MM.1S (cell line): ENCODE measurements at regions not wholly inside any gene's neighbourhood (a gene's known extent, or its start where the extent isn't known, plus 50 kb on each side); places are given as distances from the start of the nearest gene placed in this dataset.

Experiments
- DNase-seq: peaks from one replicate; pipeline ENCODE4 v3.0.0-alpha.2; 2015
- H2AFZ ChIP-seq: fragments of 300-600 bp; sonication (generic); 2 replicates; pipeline ENCODE4 v1.6.0; 2016; ENCODE audit warnings: antibody characterized with exemption, low read length
- H3F3A ChIP-seq: fragments of 300-600 bp; sonication (generic); 2 replicates; pipeline ENCODE4 v1.6.1; 2016; ENCODE audit warnings: mild to moderate bottlenecking, antibody characterized with exemption, low read length, moderate library complexity, mixed read lengths; ENCODE audit not compliant: insufficient read depth
- H3K27ac ChIP-seq: fragments of 300-600 bp; sonication (generic); 2 replicates; pipeline ENCODE4 v1.5.1; 2016; ENCODE audit warnings: mild to moderate bottlenecking, low read length
- H3K27me3 ChIP-seq: fragments of 300-600 bp; sonication (generic); replicated peaks from 2 replicates; pipeline ENCODE4 v1.6.0; 2016; ENCODE audit warnings: low read length; ENCODE audit not compliant: insufficient read depth
- H3K36me3 ChIP-seq: fragments of 300-600 bp; sonication (generic); replicated peaks from 2 replicates; pipeline ENCODE4 v1.6.1; 2016; ENCODE audit warnings: mild to moderate bottlenecking, low read length, mixed read lengths; ENCODE audit not compliant: insufficient read depth
- H3K4me1 ChIP-seq: fragments of 300-600 bp; sonication (generic); 2 replicates; pipeline ENCODE4 v1.6.1; 2016; ENCODE audit warnings: low read length, mixed read lengths
- H3K4me2 ChIP-seq: fragments of 300-600 bp; sonication (generic); 2 replicates; pipeline ENCODE4 v1.6.0; 2016; ENCODE audit warnings: low read depth, low read length
- H3K4me3 ChIP-seq: fragments of 300-600 bp; sonication (generic); 2 replicates; pipeline ENCODE4 v1.5.1; 2016; ENCODE audit warnings: low read length, mixed read lengths
- H3K79me2 ChIP-seq: fragments of 300-600 bp; sonication (generic); 2 replicates; pipeline ENCODE4 v1.6.1; 2016; ENCODE audit warnings: mixed run types, low read length, mixed read lengths
- H3K9ac ChIP-seq: fragments of 300-600 bp; sonication (generic); 2 replicates; pipeline ENCODE4 v1.6.1; 2016; ENCODE audit warnings: low read length, mixed read lengths
- H3K9me2 ChIP-seq: fragments of 300-600 bp; sonication (generic); replicated peaks from 2 replicates; pipeline ENCODE4 v1.6.1; 2016; ENCODE audit warnings: mild to moderate bottlenecking, low read length, mixed read lengths; ENCODE audit not compliant: insufficient read depth
- H3K9me3 ChIP-seq: fragments of 300-600 bp; sonication (generic); replicated peaks from 2 replicates; pipeline ENCODE4 v1.6.1; 2016; ENCODE audit warnings: mild to moderate bottlenecking, low read length, mixed read lengths; ENCODE audit not compliant: insufficient read depth
- H4K20me1 ChIP-seq: fragments of 300-600 bp; sonication (generic); 2 replicates; pipeline ENCODE4 v1.6.1; 2016; ENCODE audit warnings: mild to moderate bottlenecking, low read length, moderate library complexity, mixed read lengths; ENCODE audit not compliant: insufficient read depth
- EZH2 ChIP-seq: fragments of 300-600 bp; sonication (generic); optimal IDR thresholded peaks from 2 replicates; pipeline ENCODE3; 2017; ENCODE audit warnings: low read depth, mild to moderate bottlenecking, antibody characterized with exemption, low read length, mixed read lengths
- EZH2phosphoT487 ChIP-seq: fragments of 300-600 bp; sonication (generic); IDR thresholded peaks from 2 replicates; pipeline ENCODE4 v1.6.1; 2018; ENCODE audit warnings: antibody characterized with exemption, low read length
- TF ChIP-seq, protein P1 (sequence below): fragments of 300-600 bp; sonication (generic); IDR thresholded peaks from 2 replicates; pipeline ENCODE4 v1.5.1; 2016; ENCODE audit warnings: antibody characterized with exemption, low read length, mixed read lengths

GRCh38 chr17:63369233-63369632, 76.9 kb downstream of the CYB561 start:
- H3K36me3 ChIP-seq: no peaks in the 10 kb centered on the region
- H3K4me3 ChIP-seq: no peak overlapping the region
- no peaks in the 10 kb centered on the region for H3F3A ChIP-seq
- no peaks in the 10 kb centered on the region for H4K20me1 ChIP-seq
- no peak overlapping the region for H2AFZ ChIP-seq
- no peaks in the 10 kb centered on the region for H3K79me2 ChIP-seq
- DNase-seq: no peak
- H3K9me3 ChIP-seq: no peaks in the 10 kb centered on the region
- no peaks in the 10 kb centered on the region for H3K9me2 ChIP-seq
- no peaks in the 10 kb centered on the region for H3K4me1 ChIP-seq
- H3K4me2 ChIP-seq: no peak overlapping the region
- no peak overlapping the region for H3K9ac ChIP-seq
- no peaks in the 10 kb centered on the region for H3K27me3 ChIP-seq
- TF ChIP-seq EZH2phosphoT487: no peak
- TF ChIP-seq, protein P1, sequence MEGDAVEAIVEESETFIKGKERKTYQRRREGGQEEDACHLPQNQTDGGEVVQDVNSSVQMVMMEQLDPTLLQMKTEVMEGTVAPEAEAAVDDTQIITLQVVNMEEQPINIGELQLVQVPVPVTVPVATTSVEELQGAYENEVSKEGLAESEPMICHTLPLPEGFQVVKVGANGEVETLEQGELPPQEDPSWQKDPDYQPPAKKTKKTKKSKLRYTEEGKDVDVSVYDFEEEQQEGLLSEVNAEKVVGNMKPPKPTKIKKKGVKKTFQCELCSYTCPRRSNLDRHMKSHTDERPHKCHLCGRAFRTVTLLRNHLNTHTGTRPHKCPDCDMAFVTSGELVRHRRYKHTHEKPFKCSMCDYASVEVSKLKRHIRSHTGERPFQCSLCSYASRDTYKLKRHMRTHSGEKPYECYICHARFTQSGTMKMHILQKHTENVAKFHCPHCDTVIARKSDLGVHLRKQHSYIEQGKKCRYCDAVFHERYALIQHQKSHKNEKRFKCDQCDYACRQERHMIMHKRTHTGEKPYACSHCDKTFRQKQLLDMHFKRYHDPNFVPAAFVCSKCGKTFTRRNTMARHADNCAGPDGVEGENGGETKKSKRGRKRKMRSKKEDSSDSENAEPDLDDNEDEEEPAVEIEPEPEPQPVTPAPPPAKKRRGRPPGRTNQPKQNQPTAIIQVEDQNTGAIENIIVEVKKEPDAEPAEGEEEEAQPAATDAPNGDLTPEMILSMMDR: no peak
- no peak for TF ChIP-seq EZH2
- H3K27ac ChIP-seq: no peak overlapping the region

DNA sequence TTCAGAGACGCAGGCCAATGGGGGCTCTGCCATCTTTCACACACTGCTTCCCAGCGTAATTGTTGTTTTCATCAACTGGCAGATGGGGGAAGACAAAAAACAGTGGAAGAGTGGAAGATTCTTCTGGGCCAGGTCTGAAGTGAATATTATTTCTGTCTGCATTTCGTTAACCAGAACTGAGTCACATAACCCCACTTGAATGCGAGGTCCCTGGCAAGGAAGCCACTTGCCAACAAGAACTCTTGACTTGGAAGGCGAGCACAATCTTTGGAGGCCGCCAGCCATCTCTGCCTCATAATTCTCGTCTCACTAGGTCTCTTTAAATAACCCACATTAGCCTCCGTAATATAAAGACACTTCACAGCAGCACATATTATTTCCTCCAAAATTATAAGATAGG, 75.4 kb downstream of the CYB561 start:
- no peak for DNase-seq
- no peaks in the 10 kb centered on the region for H3K9me2 ChIP-seq
- no peaks in the 10 kb centered on the region for H3K9me3 ChIP-seq
- H3K4me3 ChIP-seq: no peak overlapping the region
- no peaks in the 10 kb centered on the region for H3K36me3 ChIP-seq
- H2AFZ ChIP-seq: no peak overlapping the region
- H3K27me3 ChIP-seq: no peaks in the 10 kb centered on the region
- H3K79me2 ChIP-seq: no peaks in the 10 kb centered on the region
- H3F3A ChIP-seq: no peaks in the 10 kb centered on the region
- H3K4me2 ChIP-seq: no peak overlapping the region
- H3K9ac ChIP-seq: no peak overlapping the region
- no peak for TF ChIP-seq EZH2phosphoT487
- no peak for TF ChIP-seq EZH2
- TF ChIP-seq, protein P1: no peak
- no peaks in the 10 kb centered on the region for H4K20me1 ChIP-seq
- H3K4me1 ChIP-seq: no peaks in the 10 kb centered on the region
- H3K27ac ChIP-seq: no peak overlapping the region

DNA sequence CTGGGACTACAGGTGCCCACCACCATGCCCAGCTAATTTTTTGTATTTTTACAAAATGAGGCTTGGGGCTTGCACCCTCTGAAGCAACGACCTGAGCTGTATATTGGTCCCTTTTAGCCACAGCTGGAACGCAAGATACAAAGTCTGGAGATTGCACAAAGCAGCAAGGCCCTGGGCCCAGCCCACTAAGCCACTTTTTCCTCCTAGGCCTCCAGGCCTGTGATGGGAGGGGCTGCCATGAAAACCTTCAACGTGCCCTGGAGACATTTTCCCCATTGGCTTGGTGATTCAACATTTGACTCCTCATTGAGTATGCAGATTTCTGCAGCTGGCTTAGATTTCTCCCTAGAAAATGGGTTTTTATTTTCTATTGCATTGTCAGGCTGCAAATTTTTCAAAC, 69.2 kb downstream of the CYB561 start:
- H3K79me2 ChIP-seq: no peaks in the 10 kb centered on the region
- H3K4me3 ChIP-seq: no peak overlapping the region
- peaks cover 6% of the 10 kb centered on the region; the same call in 1 of the 2 replicates for H3K4me1 ChIP-seq
- no peak overlapping the region for H2AFZ ChIP-seq
- DNase-seq: no peak
- no peak overlapping the region for H3K9ac ChIP-seq
- H3K9me2 ChIP-seq: no peaks in the 10 kb centered on the region
- no peaks in the 10 kb centered on the region for H3K27me3 ChIP-seq
- TF ChIP-seq EZH2phosphoT487 (no peak), EZH2 (no peak)
- TF ChIP-seq, protein P1: no peak
- no peak overlapping the region for H3K27ac ChIP-seq
- no peaks in the 10 kb centered on the region for H3F3A ChIP-seq
- H3K36me3 ChIP-seq: no peaks in the 10 kb centered on the region
- no peak overlapping the region for H3K4me2 ChIP-seq
- H4K20me1 ChIP-seq: no peaks in the 10 kb centered on the region
- no peaks in the 10 kb centered on the region for H3K9me3 ChIP-seq
